ENCODE measurements at regions not wholly inside any gene's neighbourhood (a gene's known extent, or its start where the extent isn't known, plus 50 kb on each side); places are given as distances from the start of the nearest gene placed in this dataset.

- no peaks in the 10 kb centered on the region for H4K20me1 ChIP-seq (ENCODE audit: insufficient read depth)
- H3K9me3 ChIP-seq, result no peaks in the 10 kb centered on the region
- H3K79me2 ChIP-seq (ENCODE audit: insufficient read depth), result no peaks in the 10 kb centered on the region
- H3K36me3 ChIP-seq (replicated peaks in 1 of 2; ENCODE audit: control insufficient read depth in 1 of 2, insufficient read depth in 2 of 2, low read length in 1 of 2), result no peaks in the 10 kb centered on the region
- H3F3A ChIP-seq (replicated peaks; ENCODE audit: insufficient read depth), result no peaks in the 10 kb centered on the region
- H3K9me2 ChIP-seq, result no peaks in the 10 kb centered on the region
- no peak for TF ChIP-seq NFIC (IDR thresholded peaks at IDR 0.05; ENCODE audit: borderline replicate concordance)
- TF ChIP-seq NRF1 (IDR thresholded peaks at IDR 0.05; ENCODE audit: low read depth, low read length), result no peak
- no peak for TF ChIP-seq TCF12 (IDR thresholded peaks at IDR 0.05)
- no peak for TF ChIP-seq SIN3A (IDR thresholded peaks at IDR 0.05; ENCODE audit: borderline replicate concordance, low read depth, low read length)
- no peak for DNase-seq
- H3K4me2 ChIP-seq, result no peak overlapping the region
- no peak overlapping the region for H2AFZ ChIP-seq (ENCODE audit: low read depth)
- ChIA-PET CTCF (no interaction called here), POLR2A (no interaction called here)
- H3K27me3 ChIP-seq (ENCODE audit: insufficient read depth), result no peaks in the 10 kb centered on the region
- 32% methylated on average over 11 of the region's 11 CpGs for WGBS (ENCODE audit: low lambda C conversion rate)
- no peaks in the 10 kb centered on the region for H3K4me1 ChIP-seq (ENCODE audit: control insufficient read depth in 1 of 2, insufficient read depth in 2 of 2, low read depth in 1 of 2, low read length in 1 of 2)
- no peak overlapping the region for H3K9ac ChIP-seq
- H3K27ac ChIP-seq (ENCODE audit: low read depth in 2 of 2, low read length in 1 of 2), result no peak overlapping the region
- no peak overlapping the region for H3K4me3 ChIP-seq (ENCODE audit: low read depth in 2 of 2, low read length in 1 of 2)
These were observed 194.7 kb upstream of the RREB1 start for GRCh38 chr6:6912817-6913744.

- H3K79me2 ChIP-seq (ENCODE audit: insufficient read depth), result no peaks in the 10 kb centered on the region
- no peak overlapping the region for H3K4me3 ChIP-seq (ENCODE audit: low read depth in 2 of 2, low read length in 1 of 2)
- no peak for TF ChIP-seq EP300 (IDR thresholded peaks at IDR 0.05; ENCODE audit: borderline replicate concordance in 1 of 2, low read depth in 1 of 2, low read length in 1 of 2)
- no peak for TF ChIP-seq ELF1 (IDR thresholded peaks at IDR 0.05)
- POLR2A ChIA-PET, result no interaction called here
- CTCF ChIA-PET, result interaction anchor here (0.9 to 1.0 kb wide), 2 partner anchors 92 to 206 kb away, joined by 3 read pairs; no protein-coding TSS in a partner anchor
- no peak overlapping the region; the same call in 1 of the 2 replicates for H3K4me2 ChIP-seq
- H3K27ac ChIP-seq (ENCODE audit: low read depth in 2 of 2, low read length in 1 of 2), result no peak overlapping the region
- H3K9me2 ChIP-seq, result no peaks in the 10 kb centered on the region
- WGBS (ENCODE audit: low lambda C conversion rate), result 60% methylated on average over 3 of the region's 3 CpGs
- no peaks in the 10 kb centered on the region for H4K20me1 ChIP-seq (ENCODE audit: insufficient read depth)
- no peak overlapping the region for H2AFZ ChIP-seq (ENCODE audit: low read depth)
- no peaks in the 10 kb centered on the region for H3K36me3 ChIP-seq (replicated peaks in 1 of 2; ENCODE audit: control insufficient read depth in 1 of 2, insufficient read depth in 2 of 2, low read length in 1 of 2)
- H3K9ac ChIP-seq, result no peak overlapping the region
- H3K27me3 ChIP-seq (ENCODE audit: insufficient read depth), result no peaks in the 10 kb centered on the region
- no peaks in the 10 kb centered on the region for H3K4me1 ChIP-seq (ENCODE audit: control insufficient read depth in 1 of 2, insufficient read depth in 2 of 2, low read depth in 1 of 2, low read length in 1 of 2)
- no peaks in the 10 kb centered on the region for H3F3A ChIP-seq (replicated peaks; ENCODE audit: insufficient read depth)
- no peaks in the 10 kb centered on the region for H3K9me3 ChIP-seq
- no peak for DNase-seq
These were observed 192.5 kb upstream of the RREB1 start for GRCh38 chr6:6915219-6915618.

- H3K27me3 ChIP-seq (ENCODE audit: insufficient read depth), result no peaks in the 10 kb centered on the region
- H3K9me2 ChIP-seq, result no peaks in the 10 kb centered on the region
- H3K9me3 ChIP-seq, result no peaks in the 10 kb centered on the region
- H2AFZ ChIP-seq (ENCODE audit: low read depth), result no peak overlapping the region
- ChIA-PET POLR2A (no interaction called here), CTCF (interaction anchor here (0.9 to 1.0 kb wide), 2 partner anchors 93 to 207 kb away, joined by 3 read pairs; no protein-coding TSS in a partner anchor)
- DNase-seq, result no peak
- WGBS (ENCODE audit: low lambda C conversion rate), result 48% methylated on average over 9 of the region's 9 CpGs
- no peaks in the 10 kb centered on the region for H3K36me3 ChIP-seq (replicated peaks in 1 of 2; ENCODE audit: control insufficient read depth in 1 of 2, insufficient read depth in 2 of 2, low read length in 1 of 2)
- no peak overlapping the region; the same call in 1 of the 2 replicates for H3K4me2 ChIP-seq
- no peaks in the 10 kb centered on the region for H3K79me2 ChIP-seq (ENCODE audit: insufficient read depth)
- no peak overlapping the region for H3K4me3 ChIP-seq (ENCODE audit: low read depth in 2 of 2, low read length in 1 of 2)
- H3K4me1 ChIP-seq (ENCODE audit: control insufficient read depth in 1 of 2, insufficient read depth in 2 of 2, low read depth in 1 of 2, low read length in 1 of 2), result no peaks in the 10 kb centered on the region
- no peak overlapping the region for H3K27ac ChIP-seq (ENCODE audit: low read depth in 2 of 2, low read length in 1 of 2)
- no peaks in the 10 kb centered on the region for H4K20me1 ChIP-seq (ENCODE audit: insufficient read depth)
- no peaks in the 10 kb centered on the region for H3F3A ChIP-seq (replicated peaks; ENCODE audit: insufficient read depth)
- H3K9ac ChIP-seq, result no peak overlapping the region
- TF ChIP-seq MEF2A (IDR thresholded peaks at IDR 0.05; ENCODE audit: borderline replicate concordance, low read depth) (no peak), GABPA (IDR thresholded peaks at IDR 0.05; ENCODE audit: low read depth) (no peak), GATA2 (CRISPR knock-in tag; IDR thresholded peaks at IDR 0.05) (no peak), TEAD4 (IDR thresholded peaks at IDR 0.05; ENCODE audit: borderline replicate concordance, insufficient read depth) (no peak), TCF12 (IDR thresholded peaks at IDR 0.05) (no peak), CTCF (IDR thresholded peaks at IDR 0.05) (no peak), EP300 (IDR thresholded peaks at IDR 0.05; ENCODE audit: borderline replicate concordance in 1 of 2, low read depth in 1 of 2, low read length in 1 of 2) (no peak), ELF1 (IDR thresholded peaks at IDR 0.05) (no peak), CHD2 (IDR thresholded peaks at IDR 0.05; ENCODE audit: low read length, partially characterized antibody) (no peak), NFIC (IDR thresholded peaks at IDR 0.05; ENCODE audit: borderline replicate concordance) (no peak), MAX (IDR thresholded peaks at IDR 0.05; ENCODE audit: low read depth) (no peak), TAF1 (IDR thresholded peaks at IDR 0.05; ENCODE audit: borderline replicate concordance, low read depth, low read length) (no peak), NRF1 (IDR thresholded peaks at IDR 0.05; ENCODE audit: low read depth, low read length) (no peak), FOSL2 (IDR thresholded peaks at IDR 0.05; ENCODE audit: borderline replicate concordance, low read depth) (no peak), RCOR1 (IDR thresholded peaks at IDR 0.05; ENCODE audit: low read length) (no peak), PBX3 (IDR thresholded peaks at IDR 0.05) (no peak)
These were observed 191.8 kb upstream of the RREB1 start for GRCh38 chr6:6915813-6916547.

All from SK-N-SH (cell line).